WI38 (cell line): ENCODE measurements at regions not wholly inside any gene's neighbourhood (a gene's known extent, or its start where the extent isn't known, plus 50 kb on each side); places are given as distances from the start of the nearest gene placed in this dataset.

Experiments used
- H3K4me3 ChIP-seq: 2 replicates; pipeline ENCODE4 v1.5.1; 2011; ENCODE audit warnings: low read depth, mild to moderate bottlenecking, control low read depth, low read length
- TF ChIP-seq, protein P1 (sequence below): IDR thresholded peaks from 2 replicates; pipeline ENCODE4 v1.5.1; 2012; ENCODE audit warnings: low read depth, mild to moderate bottlenecking, control low read depth, low read length

- TF ChIP-seq, protein P1, sequence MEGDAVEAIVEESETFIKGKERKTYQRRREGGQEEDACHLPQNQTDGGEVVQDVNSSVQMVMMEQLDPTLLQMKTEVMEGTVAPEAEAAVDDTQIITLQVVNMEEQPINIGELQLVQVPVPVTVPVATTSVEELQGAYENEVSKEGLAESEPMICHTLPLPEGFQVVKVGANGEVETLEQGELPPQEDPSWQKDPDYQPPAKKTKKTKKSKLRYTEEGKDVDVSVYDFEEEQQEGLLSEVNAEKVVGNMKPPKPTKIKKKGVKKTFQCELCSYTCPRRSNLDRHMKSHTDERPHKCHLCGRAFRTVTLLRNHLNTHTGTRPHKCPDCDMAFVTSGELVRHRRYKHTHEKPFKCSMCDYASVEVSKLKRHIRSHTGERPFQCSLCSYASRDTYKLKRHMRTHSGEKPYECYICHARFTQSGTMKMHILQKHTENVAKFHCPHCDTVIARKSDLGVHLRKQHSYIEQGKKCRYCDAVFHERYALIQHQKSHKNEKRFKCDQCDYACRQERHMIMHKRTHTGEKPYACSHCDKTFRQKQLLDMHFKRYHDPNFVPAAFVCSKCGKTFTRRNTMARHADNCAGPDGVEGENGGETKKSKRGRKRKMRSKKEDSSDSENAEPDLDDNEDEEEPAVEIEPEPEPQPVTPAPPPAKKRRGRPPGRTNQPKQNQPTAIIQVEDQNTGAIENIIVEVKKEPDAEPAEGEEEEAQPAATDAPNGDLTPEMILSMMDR, result no peak
- H3K4me3 ChIP-seq, result no peak overlapping the region
Observed at GRCh38 chr5:101437351-101437750, 534.3 kb upstream of the ST8SIA4 start.

DNA sequence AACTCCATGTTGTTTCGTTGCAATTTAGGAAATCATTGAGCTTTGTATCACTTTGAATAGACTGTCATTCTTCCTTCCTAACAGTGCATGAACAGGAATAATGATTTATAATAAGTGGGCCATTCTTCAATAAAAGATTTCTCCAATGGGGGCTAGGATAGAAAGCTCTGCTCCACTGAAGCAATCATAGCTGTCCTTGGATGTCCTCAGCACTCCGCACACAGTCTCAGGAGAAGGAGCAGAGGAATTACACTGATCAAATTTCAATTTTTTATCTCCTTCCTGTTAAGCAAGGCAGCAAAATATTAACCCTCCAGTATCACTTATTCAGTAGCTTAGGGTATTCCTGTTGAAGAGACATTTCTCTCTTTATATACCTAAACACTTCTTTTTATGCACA is 532.7 kb upstream of the ST8SIA4 start:
- TF ChIP-seq, protein P1, result no peak
- no peak overlapping the region for H3K4me3 ChIP-seq

GRCh38 chr5:101431201-101431600 is 528.1 kb upstream of the ST8SIA4 start:
- TF ChIP-seq, protein P1, result no peak
- H3K4me3 ChIP-seq, result no peak overlapping the region

GRCh38 chr5:101430551-101430950 is 527.5 kb upstream of the ST8SIA4 start:
- TF ChIP-seq, protein P1, result no peak
- H3K4me3 ChIP-seq, result no peak overlapping the region

DNA sequence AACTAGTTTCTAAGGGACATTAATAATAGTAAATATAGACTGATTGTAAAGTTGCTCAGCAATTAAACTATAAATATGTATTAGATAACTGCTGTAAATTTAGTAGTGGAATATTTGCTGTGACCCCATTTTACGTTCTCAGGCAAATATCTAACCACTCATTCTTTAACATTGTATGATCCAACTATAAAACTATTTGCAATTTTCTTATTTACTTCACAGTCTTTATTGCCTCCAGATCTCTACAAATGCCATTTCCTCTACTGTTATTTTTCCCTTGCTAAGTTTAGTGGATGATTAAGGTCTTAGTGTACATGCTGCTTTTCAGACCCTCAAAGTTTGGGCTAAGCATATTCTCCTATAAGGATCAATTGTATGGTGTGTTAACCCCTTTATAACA is 526.2 kb upstream of the ST8SIA4 start:
- no peak overlapping the region for H3K4me3 ChIP-seq
- TF ChIP-seq, protein P1, result no peak

GRCh38 chr5:101425339-101425859 is 522.3 kb upstream of the ST8SIA4 start:
- TF ChIP-seq, protein P1, result no peak
- no peak overlapping the region for H3K4me3 ChIP-seq

GRCh38 chr5:101424530-101425175 is 521.6 kb upstream of the ST8SIA4 start:
- no peak overlapping the region for H3K4me3 ChIP-seq

More at GRCh38 chr5:101424530-101425175, 521.6 kb upstream of the ST8SIA4 start:
- TF ChIP-seq, protein P1, result no peak
